GM18870 (cell line): ENCODE measurements at regions not wholly inside any gene's neighbourhood (a gene's known extent, or its start where the extent isn't known, plus 50 kb on each side); places are given as distances from the start of the nearest gene placed in this dataset.

Experiments used
- ATAC-seq: cut with Tn5 transposase; IDR thresholded peaks from one replicate; pipeline ENCODE4 v1.9.1; 2021; ENCODE audit warnings: moderate library complexity; ENCODE audit not compliant: unreplicated experiment

DNA sequence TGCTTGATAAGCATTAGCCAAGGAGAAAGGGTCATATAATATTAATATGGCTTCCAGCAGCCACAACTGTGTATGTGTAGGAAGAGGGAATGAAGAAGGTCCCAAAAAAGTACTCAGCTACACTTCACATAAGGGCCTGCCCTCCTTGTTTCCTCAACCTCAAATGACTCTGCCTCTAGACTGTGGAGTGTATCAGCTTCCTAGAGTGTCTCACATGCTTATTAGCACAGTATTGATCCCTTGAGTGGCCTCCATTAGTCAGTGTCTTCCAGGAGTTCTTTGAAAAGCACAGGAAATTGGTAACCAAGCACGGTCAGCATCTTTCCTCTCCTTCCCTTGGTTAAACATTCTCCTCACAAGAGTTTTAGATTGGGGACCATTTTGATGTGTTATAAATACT, 190.4 kb upstream of the ATP10B start:
- no peak for ATAC-seq

DNA sequence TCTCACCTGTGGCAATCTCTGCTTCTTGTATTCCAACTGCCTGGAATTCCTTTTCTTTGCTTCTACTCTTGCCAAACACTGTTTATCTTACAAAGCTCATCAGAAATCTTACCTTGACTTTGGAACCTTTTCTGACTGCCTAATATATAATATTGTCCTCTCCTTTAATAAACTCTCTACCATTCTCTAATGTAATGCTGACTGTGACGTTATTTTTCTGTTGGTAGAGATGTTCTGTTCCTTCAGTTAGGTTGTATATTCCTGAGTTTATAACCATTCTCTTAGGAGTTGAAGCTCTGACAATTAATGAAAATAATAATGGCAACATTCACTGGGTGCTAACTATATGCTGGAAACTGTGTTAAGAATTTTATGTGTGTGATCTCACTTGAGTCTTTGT, 188.8 kb upstream of the ATP10B start:
- ATAC-seq: no peak

GRCh38 chr5:161036296-161036695, 184.3 kb upstream of the ATP10B start:
- ATAC-seq: no peak

- ATAC-seq: no peak
These were observed 182.4 kb upstream of the ATP10B start for GRCh38 chr5:161034451-161034850.

GRCh38 chr5:161030229-161030628, 178.2 kb upstream of the ATP10B start:
- ATAC-seq: no peak

GRCh38 chr5:161027763-161028162, 175.8 kb upstream of the ATP10B start:
- no peak for ATAC-seq

DNA sequence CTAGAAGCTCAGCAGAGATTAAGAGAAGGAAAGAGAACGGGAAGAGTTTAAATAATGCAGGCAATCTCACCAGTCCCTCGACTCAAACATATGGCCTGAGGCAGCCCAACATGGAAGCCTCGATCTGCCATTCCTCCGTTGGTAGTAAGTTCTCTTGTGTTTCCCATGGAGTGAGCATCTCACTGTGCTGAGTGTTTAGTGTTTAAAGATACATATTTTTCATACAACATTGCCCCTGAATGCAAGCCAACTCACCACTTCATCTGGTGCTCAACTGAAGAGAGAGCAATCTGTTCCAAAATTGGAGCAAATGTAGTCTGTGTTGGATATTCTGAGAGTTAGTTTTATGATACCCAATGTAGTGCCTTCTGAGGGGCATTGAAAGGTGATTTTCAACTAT, 171.5 kb upstream of the ATP10B start:
- ATAC-seq: no peak

- ATAC-seq: peak; percentile 41
These were observed 170.1 kb upstream of the ATP10B start for GRCh38 chr5:161022151-161022550.

- ATAC-seq: no peak
These were observed 157.8 kb upstream of the ATP10B start for GRCh38 chr5:161009817-161010216.

GRCh38 chr5:161009194-161009593, 157.2 kb upstream of the ATP10B start:
- no peak for ATAC-seq

DNA sequence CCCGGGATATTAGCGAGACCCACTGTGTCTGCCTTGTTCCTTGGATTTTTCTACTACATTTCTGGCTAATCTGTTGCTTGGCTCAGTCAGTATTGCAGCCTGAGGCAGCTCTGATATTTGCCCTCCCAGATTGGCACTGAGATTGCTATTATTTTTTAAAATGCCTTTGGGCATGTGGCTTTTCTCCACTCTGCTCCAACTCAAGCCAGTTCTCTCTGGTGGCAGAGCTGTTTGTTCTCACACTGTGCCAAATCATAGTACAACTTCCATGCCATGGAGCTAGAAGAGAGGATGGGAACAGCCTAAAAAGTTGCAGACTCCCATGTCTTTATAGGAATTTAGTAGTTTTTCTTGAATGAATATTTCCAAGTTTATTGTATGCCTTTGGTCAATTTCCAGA, 155.9 kb upstream of the ATP10B start:
- ATAC-seq: no peak

DNA sequence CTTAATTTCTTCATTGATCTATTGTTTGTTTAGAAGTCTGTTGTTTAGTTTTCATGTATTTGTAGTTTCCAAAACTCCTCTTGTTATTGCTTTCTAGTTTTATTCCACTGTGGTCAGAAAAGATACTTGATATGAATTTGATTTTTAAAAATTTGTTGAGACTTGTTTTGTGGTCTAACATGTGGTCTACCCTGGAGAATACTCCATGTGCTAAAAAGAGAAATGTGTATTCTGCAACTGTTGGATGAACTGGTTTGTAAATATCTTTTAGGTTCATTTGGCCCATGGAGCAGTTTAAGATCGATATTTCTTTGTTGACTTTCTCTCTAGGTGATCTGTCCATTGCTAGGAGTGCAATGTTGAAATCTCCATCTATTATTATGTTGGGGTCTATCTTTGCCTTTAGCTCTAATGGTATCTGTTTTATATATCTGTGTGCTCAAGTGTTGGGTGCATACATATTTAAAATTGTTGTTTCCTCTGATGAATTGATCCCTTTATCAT, 150.6 kb upstream of the ATP10B start:
- no peak for ATAC-seq

DNA sequence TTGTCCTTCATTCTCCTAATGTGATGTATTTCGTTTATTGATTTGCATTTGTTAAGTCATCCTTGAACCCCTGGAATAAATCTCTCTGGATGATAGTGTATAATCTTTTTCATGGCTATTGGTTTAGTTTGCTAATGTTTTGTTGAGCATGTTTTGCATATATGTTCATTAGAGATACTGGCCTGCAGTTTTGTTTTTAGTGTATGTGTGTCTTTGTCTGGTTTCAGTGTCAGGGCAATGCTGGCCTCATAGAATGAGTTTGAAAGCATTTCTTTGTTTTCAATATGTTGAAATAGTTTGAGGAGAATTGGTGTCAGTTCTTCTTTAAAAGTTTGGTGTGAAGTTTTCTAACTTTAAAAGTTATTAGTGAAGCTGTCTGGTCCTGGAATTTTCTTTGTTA, 149.6 kb upstream of the ATP10B start:
- ATAC-seq: peak; percentile 96

DNA sequence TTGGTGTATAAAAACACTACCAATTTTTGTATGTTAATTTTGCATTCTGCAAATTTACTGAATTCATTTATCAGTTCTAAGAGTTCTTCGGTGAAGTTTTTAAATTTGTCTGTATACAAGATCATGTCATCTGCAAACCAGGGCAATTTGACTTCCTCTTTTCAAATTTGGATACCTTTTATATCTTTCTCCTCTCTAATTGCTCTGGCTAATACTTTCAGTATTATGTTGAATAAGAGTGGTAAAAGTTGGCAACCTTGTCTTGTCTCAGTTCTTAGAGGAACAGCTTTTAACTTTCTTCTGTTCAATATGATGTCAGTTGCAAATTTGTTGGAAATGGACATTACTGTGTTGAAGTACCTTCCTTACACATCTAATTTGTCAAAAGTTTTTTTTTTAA, 149.1 kb upstream of the ATP10B start:
- peak; percentile 49 for ATAC-seq

- no peak for ATAC-seq
These were observed 139.2 kb upstream of the ATP10B start for GRCh38 chr5:160991205-160991604.

DNA sequence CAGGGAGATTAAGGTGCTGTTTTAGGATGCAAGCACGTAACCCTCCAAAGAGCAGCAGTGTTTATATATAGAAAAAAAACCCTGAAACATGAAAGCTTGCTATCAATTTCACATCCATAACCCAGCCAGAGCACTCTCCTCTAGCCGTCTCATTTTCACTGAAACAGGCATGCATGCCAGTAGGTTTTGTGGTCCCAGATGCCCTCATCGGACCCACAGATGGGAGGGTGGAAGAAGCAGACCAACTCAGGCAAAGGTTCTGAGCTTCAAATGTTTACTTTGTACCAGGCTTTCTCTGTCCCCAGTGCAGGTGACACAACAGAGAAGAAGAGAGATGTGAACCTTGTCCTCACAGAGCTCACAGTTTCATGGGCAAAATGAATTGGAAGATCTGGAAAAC, 127.4 kb upstream of the ATP10B start:
- ATAC-seq: peak; percentile 26

GRCh38 chr5:160978944-160979343, 126.9 kb upstream of the ATP10B start:
- ATAC-seq: peak; percentile 62

DNA sequence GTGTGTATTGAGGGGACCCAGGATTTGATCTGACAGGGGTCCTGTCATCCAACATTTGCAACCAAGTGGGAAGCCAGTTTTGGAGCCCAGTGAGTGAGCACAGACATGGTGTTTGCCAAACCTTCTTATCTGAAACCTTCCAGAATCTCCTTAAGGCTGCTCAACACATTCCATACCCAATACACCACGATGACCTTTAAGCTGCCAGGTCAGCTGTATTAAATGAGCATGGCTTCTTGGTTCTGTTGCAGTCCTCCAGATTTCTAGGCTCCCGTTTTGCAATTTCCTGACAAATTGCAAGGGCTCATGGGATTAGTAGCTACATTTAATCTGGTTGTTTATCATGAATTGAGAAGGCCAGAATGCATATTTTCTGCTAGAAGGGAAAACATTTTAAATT, 124.2 kb upstream of the ATP10B start:
- ATAC-seq: no peak

DNA sequence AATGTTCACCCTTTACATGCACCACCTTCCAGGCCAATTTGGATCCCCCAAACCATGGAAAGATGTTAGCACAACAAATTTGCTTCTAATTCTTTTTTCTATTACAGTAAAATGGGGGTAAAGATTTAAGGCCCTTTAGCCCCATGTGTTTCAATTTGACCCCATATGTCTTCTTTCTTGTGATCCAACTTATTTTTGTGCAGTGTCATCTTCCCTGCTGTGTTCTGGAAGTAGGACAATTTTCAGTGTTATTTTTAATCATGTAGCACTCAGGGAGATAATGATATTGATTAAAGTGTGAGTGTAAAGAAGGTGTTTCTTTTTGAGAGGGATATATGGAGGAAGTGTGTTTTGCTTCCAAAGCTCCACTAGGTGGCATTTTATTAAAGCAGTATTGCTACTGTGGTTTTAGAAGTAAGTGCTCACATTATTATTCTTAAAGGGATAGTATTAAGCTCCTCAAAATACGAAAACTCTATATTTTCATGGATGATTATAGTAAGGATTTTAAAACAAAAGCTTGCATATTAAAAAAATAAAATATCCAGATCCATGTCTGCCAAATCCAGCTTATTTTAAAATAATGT, 118.7 kb upstream of the ATP10B start:
- peak; percentile 55 for ATAC-seq

DNA sequence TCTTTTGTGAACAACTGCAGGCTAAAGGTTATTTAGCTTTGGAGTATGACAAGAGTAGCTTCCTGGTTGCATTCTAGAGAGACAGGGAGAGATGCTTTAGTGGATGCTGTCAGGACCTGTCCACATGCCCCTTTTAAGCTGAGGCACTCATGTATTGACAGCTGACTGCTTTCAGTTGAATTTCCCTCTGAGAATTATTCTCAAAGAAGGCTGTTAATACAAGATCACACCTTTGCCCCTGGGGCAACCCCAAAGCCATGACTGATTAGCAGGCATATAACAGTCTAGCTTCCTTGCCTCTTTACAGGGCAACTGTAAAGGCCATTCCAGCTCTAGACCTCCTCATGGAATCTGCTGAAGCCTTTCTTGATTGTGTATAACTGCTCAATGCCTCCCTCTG, 117.6 kb upstream of the ATP10B start:
- no peak for ATAC-seq

GRCh38 chr5:160968480-160968879, 116.5 kb upstream of the ATP10B start:
- ATAC-seq: no peak

DNA sequence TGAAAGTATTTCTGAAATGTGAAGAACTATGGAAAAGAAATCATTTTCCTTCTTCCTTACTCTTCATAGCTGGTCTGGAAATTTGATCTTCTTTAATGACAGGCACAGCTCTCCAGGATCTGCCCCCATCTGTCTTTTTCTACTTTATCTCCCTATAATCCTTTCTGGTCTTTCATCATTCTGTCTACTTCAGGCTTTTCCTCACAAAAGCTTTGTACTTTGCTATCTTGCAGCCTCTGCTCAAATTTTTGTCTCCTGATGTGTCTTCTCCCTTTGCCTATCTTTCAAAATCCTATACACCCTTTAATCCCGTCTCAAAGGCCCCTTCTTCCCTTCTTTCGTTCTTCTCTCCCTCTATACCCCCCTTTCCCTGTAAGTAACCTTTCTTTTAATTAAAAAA, 114.9 kb upstream of the ATP10B start:
- ATAC-seq: no peak

DNA sequence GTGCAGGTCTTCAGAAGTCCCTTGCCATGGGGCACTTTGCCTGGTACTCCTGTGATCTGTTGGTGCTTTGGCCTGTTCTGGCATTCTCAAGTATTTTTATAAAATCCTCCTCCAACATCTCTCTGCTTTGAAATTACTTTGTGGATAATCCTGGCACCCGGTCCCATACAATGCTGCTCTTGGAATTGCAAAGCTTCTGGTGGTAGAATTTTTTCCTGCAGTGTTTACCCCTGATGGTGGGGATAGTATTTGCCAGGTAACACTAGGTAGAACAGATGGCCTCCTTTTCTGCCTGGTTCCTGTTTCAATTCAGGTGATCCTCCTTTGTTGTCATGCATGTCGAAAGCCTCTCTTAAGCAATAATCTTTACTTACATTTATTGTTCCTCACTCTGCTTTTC, 109.8 kb upstream of the ATP10B start:
- no peak for ATAC-seq
